ENCODE measurements at regions not wholly inside any gene's neighbourhood (a gene's known extent, or its start where the extent isn't known, plus 50 kb on each side); places are given as distances from the start of the nearest gene placed in this dataset.

DNA sequence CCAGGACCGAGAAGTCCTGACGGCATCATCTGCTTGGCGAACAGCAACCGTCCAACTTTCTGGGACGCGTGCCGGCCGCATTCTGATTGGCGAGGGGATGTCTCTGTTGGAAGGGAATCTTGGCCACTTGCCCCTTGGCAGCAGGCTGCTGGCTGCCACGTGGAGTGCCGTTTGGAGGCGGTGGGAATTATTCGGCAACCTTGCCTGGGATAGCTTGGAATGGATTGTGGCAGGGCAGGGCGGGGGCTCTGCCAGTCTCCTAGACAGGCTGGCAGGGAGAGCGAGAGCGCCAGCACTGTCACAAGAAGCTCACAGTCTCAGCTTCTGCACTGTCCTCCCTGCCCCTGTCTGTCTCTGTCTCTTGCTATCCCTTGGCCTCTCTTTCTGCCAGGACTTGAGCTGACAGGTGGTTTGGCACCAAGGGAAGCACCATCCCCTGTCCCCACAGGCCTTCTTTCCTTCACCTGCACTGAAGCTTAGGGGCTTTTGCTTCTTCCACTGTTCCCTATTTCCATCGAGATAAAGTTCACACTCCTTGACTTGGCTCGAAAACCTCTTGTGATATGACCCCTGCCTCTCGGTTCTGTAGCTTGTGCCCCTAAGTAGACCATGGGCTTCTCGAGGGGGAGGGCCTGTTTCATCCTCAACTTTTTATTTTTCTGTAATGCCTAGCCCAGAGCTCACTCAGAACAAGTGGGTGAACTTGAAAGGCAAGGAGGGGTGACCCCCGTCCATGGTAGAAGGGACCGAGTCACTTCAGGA is 201.9 kb downstream of the PHETA1 start:
- no peak overlapping the region for H3K4me3 ChIP-seq (ENCODE audit: control insufficient read depth, low read depth, low read length)
- TF ChIP-seq, protein P1, sequence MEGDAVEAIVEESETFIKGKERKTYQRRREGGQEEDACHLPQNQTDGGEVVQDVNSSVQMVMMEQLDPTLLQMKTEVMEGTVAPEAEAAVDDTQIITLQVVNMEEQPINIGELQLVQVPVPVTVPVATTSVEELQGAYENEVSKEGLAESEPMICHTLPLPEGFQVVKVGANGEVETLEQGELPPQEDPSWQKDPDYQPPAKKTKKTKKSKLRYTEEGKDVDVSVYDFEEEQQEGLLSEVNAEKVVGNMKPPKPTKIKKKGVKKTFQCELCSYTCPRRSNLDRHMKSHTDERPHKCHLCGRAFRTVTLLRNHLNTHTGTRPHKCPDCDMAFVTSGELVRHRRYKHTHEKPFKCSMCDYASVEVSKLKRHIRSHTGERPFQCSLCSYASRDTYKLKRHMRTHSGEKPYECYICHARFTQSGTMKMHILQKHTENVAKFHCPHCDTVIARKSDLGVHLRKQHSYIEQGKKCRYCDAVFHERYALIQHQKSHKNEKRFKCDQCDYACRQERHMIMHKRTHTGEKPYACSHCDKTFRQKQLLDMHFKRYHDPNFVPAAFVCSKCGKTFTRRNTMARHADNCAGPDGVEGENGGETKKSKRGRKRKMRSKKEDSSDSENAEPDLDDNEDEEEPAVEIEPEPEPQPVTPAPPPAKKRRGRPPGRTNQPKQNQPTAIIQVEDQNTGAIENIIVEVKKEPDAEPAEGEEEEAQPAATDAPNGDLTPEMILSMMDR (conservative IDR thresholded peaks at IDR 0.05; ENCODE audit: control insufficient read depth, insufficient read depth, low read depth, low read length): no peak
- no peak for DNase-seq (ENCODE audit: low read depth)

DNA sequence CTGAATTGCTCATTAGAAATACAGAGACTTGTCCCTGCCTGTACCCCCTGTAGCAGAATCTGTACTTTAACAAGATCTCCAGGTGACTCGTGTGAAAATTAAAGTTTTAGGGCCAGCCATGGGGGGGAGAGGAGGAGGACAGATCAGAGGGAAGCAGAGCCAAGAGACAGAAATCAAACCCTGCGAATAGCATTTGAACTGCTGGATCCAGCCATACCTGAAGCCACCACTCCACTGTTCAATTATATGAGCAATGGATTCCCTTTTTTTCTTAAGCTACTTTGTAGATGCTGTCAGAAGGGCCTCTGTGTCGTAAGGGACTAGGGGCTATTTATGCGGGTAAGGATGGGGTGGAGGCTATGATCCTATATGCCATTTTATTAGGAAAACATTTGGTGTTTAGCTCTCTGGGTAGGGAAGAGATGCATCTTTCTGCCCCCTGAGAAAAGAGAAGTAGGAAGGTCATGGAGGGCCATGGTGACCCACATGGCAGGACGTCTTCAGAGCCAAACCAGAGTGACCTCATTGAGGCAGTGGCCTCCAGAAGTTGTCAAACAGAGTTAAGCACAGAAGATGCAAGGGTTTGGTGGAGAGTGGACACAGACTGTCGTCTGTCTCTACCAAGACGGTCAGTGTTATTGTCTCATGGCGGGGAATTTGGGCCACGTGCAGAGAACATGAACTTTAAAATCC is 203.9 kb downstream of the PHETA1 start:
- DNase-seq (ENCODE audit: low read depth): no peak
- TF ChIP-seq, protein P1 (conservative IDR thresholded peaks at IDR 0.05; ENCODE audit: control insufficient read depth, insufficient read depth, low read depth, low read length): no peak
- H3K4me3 ChIP-seq (ENCODE audit: control insufficient read depth, low read depth, low read length): no peak overlapping the region

DNA sequence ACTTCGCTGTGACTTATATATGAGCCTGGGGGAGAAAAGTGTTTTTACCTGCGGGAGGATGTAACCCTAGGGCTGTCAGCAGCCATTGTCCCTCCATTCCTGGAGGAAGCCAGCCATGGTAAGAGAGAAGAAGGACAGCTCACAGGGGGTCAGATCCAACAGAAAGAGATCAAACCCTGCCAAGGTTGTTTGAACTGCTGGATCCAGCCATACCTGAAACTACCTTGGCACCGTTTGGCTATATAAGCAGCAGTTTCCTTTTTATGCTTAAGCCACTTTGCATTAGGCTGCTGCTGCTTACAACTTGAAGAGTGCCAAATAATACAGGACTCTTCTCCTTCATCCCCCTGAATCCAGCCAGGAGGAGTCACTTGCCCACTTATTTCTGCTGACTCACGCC is 205.5 kb downstream of the PHETA1 start:
- H3K4me3 ChIP-seq (ENCODE audit: control insufficient read depth, low read depth, low read length): no peak overlapping the region
- no peak for DNase-seq (ENCODE audit: low read depth)
- TF ChIP-seq, protein P1 (conservative IDR thresholded peaks at IDR 0.05; ENCODE audit: control insufficient read depth, insufficient read depth, low read depth, low read length): no peak

DNA sequence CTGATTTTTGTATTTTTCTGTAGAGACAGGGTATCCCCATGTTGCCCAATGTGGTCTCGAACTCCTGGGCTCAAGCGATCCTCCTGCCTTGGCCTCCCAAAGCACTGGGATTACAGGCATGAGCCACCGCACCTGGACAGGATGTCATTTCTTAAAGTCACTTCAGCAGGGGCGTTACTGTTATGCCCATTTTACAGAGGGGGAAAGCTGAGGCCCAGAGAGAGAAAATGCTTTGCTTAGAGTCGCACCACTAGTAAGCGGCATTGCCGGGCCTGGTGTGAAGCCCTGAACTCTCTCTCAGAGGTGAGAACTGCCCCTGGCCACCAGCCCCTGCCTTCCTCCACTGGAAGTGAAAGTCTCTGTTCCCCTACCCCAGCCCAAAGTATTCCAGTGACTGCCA is 207.0 kb downstream of the PHETA1 start:
- TF ChIP-seq, protein P1 (conservative IDR thresholded peaks at IDR 0.05; ENCODE audit: control insufficient read depth, insufficient read depth, low read depth, low read length): no peak
- no peak for DNase-seq (ENCODE audit: low read depth)

DNA sequence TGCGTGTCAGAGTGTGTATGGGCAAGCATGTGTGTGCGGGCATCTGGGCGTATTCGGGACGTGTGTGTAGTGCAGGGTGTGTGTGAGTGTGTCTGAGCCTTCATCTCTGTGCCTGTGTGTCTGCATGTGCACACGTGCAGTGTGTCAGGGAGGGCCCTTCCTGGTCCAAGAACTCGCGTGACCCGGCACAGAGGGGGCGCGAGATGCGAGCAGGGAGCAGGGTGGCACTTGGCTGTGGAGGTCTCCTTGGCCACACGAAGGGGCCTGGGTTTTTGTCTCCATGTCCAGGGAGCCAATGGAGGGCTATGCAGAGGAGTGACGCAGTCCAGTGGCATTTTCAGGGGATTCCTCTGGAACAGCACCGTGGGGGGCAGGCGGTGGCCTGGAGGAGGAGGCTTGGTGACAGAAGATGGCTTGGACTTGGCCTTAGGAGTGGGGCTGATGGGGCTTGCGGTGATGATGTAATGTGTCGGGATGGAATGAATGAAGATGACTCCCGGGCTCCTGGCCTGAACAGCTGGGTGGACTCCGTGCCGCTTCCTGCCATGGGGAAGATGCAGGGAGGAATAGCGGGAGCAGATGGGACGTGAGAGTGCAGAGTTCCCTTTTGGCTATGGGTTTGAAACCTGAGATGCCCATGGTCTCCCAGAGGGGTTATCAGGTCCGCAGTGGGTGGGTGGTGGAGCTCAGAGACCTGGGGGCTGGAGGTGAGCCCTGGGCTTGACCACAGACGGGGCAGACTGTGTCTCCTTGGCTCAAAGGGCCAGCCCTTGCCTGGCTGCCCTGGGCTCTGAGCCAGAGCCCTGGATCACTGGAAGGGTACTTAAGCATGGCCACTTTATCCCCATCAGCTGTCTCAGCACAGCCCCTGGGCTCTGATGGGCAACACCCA is 208.3 kb downstream of the PHETA1 start:
- DNase-seq (ENCODE audit: low read depth): no peak
- TF ChIP-seq, protein P1 (conservative IDR thresholded peaks at IDR 0.05; ENCODE audit: control insufficient read depth, insufficient read depth, low read depth, low read length): no peak
- no peak overlapping the region for H3K4me3 ChIP-seq (ENCODE audit: control insufficient read depth, low read depth, low read length)

More for the DNA sequence above, 207.0 kb downstream of the PHETA1 start:
- H3K4me3 ChIP-seq (ENCODE audit: control insufficient read depth, low read depth, low read length): no peak overlapping the region

DNA sequence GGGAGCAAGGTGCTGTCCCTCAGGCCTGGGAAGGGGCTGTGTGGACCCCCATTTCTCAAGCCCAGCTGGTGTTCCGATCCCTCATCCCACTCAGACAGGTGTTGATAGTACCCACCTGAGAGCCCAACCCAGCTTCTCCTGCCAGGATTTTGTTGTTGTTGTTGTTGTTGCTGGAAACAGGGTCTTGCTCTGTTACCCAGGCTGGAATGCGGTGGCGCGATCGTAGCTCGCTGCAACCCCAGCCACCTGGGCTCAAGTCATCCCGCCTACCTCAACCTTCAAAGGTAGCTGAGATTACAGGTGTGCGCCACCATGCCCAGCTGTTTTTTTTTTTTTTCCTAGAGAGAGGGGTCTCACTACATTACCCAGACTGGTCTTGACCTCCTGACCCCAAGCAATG is 209.9 kb downstream of the PHETA1 start:
- TF ChIP-seq, protein P1 (conservative IDR thresholded peaks at IDR 0.05; ENCODE audit: control insufficient read depth, insufficient read depth, low read depth, low read length): no peak
- no peak for DNase-seq (ENCODE audit: low read depth)
- no peak overlapping the region for H3K4me3 ChIP-seq (ENCODE audit: control insufficient read depth, low read depth, low read length)
